ENCODE measurements at regions not wholly inside any gene's neighbourhood (a gene's known extent, or its start where the extent isn't known, plus 50 kb on each side); places are given as distances from the start of the nearest gene placed in this dataset.
"Not testable (repeated sequence)": the region's sequence is repeated elsewhere in the genome, so short reads cannot be mapped to it uniquely, and the experiment has no call there.

DNA sequence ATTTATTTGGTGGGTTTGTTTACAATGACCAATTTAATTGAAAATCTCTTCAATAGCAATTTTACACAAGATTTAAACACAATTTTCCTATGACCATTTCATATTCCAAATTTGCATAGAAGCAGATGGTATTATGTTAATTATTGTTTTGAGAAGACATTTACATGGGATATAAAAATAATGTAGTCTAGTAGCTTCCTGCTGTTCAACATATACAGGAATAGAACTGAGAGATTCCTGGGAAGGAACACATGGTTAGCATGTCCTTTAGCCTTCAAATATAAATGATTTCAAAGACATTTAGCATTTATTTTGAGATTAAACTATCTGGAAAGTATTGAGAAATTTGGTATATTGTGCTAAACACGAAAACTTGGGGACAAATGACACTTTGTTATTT is 129.6 kb downstream of the KCNE4 start:
- no peak for DNase-seq

DNA sequence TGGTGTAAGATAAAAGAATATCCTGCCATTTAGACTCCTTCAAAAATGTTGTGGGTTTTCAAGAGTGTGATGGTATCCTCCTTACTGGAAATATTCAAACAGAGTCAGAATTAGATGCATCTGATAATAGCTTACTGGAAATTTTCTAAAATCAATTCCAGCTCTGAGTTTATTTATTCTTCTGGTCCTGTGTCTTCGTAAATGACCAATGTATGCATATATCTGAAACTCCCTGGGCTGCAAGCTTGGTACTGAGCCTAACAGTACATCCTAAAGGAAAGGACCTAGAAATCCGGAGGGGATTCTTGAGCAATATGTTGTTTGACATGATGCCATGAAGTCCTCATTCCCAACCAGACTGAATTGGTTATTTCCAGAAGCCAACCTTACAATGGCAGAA is 130.4 kb downstream of the KCNE4 start:
- no peak for DNase-seq

DNA sequence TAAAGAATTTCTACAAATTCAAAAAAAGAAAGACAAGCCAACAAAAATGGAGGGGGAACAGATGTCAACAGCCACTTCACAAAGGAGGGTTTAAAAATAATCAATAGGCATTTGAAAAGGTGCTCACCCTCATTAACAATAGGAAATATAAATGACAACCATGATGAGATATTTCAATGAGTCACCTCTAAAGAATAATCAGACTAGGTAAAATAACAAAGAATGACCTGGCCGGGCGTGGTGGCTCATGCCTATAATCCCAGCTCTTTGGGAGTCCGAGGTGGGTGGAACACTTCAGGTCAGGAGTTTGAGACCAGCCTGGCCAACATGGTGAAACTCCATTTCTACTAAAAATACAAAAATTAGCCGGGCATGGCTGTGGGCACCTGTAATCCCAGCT is 133.6 kb downstream of the KCNE4 start:
- no peak for DNase-seq

DNA sequence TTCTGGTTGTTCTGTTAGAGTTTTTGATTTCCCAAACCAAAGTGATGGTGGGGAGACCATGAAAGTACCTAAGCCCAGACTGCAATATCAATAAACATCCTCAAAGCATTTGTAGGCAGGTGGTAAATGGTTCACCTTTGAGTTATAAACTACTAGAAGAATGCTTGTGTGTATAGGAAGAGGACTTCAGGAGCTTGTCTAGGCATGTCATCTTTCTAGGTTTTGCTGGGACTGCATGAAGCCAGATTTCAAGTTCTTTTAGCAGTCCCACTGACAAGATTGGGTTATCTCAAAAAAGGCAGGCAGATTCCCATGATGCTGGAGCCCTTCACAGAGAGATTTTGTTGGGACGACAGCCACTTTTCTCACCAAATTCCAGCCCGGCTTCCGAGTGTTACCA is 135.3 kb downstream of the KCNE4 start:
- no peak for DNase-seq

DNA sequence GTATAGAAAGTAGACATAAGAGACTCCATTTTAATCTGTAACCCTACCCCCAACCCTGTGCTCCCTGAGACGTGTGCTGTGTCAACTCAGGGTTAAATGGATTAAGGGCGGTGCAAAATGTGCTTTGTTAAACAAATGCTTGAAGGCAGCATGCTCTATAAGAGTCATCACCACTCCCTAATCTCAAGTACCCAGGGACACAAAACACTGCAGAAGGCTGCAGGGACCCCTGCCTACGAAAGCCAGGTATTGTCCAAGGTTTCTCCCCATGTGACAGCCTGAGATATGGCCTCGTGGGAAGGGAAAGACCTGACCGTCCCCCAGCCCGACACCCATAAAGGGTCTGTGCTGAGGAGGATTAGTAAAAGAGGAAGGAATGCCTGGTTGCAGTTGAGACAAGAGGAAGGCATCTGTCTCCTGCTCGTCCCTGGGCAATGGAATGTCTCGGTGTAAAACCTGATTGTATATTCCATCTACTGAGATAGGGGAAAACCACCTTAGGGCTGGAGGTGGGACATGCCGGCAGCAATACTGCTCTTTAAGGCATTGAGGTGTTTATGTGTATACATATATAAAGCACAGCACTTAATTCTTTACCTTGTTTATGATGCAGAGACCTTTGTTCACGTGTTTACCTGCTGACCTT is 138.7 kb downstream of the KCNE4 start:
- not testable (repeated sequence) for DNase-seq

DNA sequence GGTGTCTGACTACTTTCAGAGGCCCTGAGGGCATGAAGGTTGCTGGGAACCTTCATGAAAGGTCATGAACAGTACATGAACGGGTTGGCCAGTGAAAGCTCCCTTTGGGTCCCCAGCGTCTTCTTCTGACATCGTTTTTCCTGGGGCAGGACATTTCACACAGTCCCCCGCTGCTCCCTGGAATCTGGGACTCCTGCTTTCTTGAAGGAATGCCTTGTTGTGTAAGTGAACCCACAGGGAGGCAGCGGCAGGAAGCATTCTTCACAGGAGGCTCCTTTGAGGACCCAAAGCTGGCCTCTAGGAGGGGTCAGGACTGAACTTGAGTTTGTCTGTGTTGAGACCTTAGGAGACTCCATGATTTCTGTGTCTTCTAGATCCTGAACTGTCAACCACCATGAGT is 144.3 kb downstream of the KCNE4 start:
- DNase-seq: no peak

DNA sequence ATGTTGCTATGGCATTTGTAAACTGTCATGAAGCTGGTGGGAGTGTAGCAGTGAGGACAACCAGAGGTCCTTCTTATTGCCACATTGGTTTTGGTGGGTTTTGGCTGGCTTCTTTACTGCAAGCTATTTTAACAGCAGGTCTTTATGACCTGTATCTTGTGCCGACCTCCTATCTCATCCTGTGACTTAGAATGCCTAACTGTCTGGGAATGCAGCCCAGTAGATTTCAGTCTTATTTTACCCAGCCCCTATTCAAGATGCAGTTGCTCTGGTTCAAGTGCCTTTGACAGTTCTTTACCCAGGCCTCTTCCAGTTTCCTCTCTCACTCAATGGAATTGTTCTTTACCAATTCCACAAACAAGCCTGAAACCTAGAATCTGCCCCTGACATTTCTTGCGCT is 145.1 kb downstream of the KCNE4 start:
- no peak for DNase-seq

DNA sequence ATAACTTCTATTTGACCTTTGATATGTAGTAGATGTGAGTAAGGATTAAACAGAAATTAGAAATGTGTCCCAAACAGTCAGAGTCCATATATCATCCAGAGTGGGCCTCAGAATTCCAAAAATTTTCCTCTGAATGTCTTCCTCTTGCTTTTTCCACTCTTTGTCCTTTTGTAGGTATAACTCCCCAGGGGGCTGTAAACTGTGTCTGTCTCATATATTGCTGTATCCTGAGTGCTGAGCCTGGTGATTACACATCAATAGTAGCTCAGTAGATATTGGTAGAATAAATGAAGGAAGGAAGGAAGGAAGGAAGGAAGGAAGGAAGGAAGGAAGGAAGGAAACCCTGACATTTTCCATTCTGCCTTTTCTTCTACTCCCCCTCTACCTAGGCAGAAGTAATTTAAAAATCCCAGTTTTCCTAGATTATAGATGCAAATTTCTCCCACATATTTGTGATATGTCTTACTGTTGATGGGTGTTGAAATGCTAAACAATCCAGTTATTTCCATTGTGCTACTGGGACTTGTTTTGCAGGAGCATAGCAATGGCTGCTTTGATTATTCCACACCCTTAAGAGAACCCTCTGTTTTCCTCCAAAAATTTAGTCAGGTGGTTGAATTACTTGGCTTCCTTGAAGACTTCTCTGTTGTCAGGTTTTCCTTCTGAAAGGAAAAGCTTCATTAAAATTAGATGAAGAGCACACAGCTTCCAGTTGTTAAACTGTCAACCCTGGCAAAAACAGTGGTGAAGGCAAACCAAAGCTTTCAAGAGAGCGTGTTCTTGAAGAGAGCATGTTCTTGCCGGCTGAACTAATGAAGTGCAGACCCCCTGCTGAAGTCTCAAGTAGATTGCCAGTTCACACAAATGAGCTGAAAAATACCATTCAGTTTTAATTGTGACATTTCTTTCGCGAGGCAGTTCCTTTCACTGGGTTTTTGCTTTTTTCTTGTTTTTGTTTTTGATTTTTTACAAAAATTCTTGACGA is 147.8 kb downstream of the KCNE4 start:
- DNase-seq: no peak

DNA sequence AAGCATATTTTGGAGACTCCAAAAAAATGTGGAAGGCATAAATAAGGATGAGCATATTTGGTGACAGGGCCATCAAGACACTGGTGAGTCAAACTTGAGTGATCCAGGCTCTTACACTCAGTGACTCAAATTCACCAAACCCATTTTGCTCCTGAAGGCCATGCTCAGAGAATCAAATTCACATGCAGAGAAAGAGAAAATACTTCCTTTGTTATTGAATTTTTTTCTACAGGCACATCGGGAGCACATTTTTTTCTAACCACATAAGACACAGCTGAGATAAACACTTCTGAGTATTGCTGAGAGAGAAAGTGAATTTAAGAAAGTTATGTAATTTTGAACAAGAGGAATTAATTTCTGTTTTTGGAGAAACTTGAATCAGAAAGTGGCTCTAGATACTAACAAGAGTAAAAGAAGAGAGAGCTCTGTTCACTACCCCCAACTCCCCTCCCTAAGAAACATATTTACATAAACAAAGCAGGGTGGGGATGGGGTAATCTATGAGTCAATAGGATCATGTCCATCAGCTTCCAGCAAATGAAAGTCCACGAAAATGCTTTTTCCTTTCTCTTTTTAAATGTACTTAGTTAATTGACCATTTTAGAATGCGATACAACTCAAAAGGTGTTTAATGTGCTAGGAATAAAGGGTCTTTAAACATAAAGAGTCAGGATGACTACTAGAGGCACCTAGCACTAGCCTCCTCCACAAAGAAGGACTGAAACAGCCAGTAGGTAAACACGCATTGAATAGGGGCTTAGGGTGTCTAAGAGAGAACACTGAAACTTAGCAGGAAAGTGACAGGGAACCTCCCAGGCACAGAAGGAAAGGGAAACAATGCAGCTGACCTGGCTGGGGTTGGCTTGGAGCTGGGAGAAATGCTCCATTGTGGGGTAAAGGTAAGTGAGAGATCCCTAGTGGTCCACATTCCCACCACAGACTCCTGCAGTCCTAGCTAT is 152.3 kb downstream of the KCNE4 start:
- DNase-seq: no peak

DNA sequence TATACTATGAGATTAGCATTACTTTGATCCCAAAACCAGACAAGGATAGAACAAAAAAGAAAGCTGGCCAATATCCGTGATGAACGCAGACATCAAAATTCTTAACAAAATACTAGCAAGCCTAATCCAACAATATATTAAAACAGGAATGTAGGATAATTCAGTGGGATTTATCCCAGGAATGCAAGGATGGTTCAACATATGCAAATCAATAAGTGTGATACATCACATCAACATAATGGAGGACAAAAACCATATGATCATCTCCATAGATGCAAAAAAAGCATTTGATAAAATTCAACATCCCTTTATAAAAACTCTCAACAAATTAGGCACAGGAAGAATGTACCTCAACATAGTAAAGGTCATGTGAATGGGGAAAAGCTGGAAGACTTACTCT is 158.5 kb downstream of the KCNE4 start:
- DNase-seq: no peak

DNA sequence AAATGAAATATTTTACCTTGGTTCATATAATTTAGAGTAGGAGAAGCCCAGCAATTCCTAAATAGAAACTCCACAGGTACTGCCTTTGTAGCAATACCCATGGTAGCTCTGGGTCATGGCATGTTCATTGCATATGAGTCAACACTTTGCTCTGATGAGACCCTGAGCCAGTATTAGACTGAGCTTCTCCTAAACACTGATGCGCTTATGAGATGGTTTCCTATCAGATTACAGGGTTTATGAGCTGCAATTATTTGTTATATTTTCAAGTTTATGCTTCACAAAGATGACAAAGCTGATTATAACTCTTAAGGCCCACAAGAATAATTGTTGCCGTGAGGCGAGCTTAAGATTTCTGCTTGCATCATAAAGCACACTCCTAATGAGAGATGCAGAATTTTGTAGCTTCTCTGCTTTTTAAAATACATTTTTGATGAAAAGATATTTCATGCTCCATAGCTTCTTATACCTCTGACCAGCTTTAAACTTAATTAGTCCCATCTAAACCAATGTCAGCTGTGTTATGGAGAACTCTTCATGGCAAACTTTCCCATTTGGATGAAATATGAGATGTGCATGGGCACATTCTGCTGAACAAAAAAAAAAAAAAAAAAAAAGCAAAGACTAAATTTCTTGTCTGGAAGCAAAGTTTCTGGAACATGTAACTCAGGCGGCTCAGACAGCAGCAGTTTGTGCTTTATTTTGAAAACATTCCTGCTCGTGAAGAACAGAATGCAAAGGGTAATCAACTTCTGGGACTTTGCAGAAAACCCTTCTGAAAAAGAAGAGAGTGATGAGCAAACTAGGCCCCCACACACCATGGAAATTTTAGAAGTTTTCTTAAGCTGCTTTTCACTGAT is 162.6 kb downstream of the KCNE4 start:
- no peak for DNase-seq

DNA sequence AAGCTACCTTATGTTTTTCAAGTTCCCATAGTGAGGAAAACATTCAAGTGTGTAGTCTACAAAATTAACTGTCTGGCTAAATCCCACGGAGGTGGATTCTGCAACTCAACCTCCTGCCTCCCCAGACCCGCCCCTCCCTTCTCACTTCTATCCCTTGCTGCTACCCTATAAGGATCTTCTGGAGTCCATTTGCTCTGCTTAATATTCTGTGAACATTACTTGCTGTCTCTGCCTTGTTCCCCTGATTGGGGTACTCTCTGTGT is 163.2 kb downstream of the KCNE4 start:
- no peak for DNase-seq

DNA sequence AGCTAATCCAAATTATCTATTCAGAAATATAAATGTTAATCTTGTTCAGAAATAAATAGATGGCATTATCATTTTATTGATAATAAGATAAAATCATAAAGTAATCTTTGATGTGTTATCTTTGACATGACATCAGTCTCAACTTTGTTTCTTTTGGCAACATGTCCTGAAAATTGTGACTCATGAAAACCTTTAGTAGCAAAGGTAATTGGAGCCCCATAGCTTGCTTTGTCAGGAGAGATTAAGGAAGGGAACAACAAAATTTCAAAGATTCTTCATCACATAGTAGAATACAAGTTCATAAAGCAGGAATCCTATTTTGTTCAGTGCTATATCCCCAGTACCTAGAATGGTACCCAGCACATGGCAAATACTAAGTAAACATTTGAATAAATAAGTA is 165.4 kb downstream of the KCNE4 start:
- DNase-seq: no peak

DNA sequence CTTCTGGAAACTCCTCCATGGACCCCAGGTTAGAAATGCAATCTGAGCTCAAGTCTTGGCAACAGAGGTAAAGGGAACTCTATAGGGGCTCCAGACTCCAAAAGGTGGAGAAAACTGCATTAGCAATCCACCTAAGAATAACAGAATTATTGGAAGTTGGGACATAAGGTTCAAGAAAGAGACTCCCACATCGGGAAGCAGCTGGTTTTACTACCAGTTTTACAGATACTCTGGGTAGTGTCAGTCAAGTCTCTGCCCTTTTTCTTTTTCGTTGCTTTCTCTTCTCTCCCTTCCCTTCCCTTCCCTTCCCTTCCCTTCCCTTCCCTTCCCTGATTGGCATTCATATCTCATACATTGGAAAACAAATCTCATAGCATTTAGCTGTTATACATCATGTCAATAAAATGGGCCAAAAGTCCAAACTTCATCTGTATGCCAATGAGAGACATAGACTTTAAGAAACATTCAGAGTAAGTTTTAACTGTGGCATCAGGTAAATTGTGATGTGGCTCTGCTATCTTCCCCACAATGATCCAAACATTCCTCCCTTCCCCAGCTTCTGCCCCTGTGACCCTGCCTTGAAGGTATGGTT is 166.7 kb downstream of the KCNE4 start:
- no peak for DNase-seq

DNA sequence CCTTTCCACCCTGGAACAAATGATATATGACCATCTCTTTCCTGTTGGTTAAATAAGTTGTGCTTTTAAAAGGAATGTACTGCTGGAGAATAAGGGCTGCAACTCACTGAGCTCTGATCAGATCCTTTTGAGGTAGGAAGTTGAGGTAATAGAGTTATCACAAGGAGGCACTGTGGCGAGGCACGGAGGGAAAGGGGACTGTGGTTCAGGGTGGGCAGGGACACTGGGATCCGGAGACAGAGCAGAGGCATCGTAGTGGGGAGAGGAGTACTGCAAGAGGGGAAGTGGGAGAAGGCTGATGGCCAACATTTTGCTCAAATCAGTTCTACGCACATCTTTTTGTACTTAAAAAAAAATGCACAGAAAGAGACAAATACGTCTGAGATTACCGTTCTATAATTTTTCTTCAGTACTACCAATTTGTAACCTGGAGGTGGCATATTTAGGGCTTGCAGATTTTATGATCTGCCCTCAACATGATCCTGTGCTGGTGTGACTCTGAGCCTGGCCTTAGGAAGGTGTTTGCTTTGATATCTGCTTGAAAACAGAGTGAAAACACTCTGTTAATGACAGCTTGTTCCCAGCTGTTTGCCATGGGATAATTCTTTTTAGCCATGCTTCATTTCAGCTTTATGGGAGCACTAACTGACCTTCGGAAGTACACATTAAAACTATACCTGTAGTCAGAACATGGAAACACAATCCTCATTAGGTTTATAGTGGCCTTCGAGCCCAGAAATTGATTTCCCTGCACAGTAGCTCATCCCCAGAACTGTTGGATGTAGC is 168.1 kb downstream of the KCNE4 start:
- DNase-seq: no peak

DNA sequence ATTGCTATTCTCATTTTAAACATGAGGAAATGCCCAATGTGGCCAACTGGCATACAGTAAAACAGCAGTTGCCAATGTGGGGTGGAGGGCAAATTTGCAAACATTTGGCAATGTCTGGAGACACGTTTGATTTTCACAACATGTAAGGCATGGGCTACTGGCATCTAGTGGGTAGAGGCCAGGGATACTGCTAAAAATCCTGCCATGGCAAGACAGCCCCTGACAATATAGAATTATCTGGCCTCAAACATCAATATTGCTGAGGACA is 168.6 kb downstream of the KCNE4 start:
- DNase-seq: no peak

DNA sequence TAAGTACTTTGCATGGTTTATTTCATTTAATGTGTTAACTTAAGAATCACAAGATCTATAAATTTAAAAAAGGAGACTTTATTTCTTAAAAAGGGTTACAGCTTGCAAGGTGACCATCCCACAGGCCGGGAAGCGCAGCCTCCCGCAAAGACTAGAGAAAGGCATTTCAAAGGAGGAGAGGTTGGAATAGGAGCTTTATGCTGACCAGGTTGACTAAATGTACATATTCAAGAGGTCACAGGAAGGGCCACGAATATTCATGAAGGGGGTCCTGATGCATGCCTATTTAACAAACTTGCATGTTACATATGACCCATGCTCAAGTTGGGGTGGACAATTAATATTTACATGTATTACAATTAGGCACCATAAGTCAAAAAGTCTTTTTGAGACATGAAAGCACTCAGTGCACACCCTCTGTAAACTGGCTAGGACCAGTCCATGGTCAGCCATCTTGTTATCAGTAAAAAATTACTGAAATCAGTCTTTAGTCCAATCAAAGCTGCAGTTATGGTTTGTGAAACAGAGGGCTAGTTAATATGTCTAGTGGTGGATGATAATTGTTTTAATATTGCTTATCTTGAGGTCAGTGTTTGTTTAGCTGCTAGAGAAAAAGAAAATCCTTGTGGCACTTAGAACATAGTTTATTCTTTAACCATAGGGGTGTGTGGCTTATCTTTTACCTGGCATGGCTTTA is 169.3 kb downstream of the KCNE4 start:
- no peak for DNase-seq

DNA sequence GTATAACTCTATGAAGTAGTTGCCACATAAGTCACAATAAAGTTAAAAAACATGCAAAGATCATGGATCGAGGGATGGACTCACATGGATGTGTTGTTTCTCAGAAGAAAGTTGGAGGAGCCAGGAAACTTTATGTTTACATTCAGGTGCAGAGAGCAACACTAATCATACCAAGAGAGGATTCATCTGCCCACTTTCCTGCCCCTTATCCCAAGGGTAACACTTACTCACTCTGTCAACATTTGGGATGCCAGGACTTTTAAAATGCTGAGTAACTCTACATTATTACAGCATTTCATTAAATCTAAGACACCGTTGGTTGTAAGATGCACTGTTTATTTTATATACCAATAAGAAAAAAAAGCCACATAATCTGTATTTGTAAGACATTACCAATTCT is 170.4 kb downstream of the KCNE4 start:
- no peak for DNase-seq

DNA sequence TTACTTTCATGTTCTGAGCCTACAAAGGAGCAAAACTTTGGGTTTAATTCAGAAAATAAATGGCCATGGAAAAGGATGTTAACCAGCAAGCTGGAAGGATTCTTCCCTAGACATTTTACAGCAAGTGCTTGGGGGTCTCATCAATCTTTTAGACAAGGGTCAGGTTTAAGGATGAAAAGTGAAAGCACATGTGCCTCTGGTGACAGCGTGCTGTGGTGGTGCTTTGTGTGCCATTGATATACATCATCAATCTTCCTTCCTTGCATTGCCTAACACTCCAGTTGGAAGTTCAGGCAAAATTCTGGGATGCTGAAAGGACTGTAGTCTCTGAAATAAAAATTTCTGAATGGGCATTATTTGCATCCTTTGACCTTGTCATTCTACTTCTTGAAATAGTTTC is 171.2 kb downstream of the KCNE4 start:
- no peak for DNase-seq

DNA sequence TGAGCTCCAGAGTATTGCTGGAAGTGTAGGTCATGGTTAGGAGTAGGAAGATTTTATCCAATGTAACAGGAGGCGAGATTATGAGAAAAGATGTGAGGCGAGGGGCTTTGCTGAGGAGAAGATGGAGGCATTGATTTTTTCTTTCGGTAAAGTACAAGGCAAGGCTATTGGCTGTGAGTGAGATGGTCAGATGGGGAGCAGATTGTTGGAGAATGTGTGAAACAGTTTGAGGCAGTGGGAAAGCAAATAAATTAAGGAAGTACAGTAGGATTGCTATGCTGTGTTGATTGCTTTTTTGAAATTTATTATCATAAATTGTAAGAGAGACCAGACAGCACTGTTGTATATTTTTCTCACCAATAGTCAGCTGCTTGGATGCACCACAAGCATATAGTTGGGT is 173.3 kb downstream of the KCNE4 start:
- DNase-seq: no peak

DNA sequence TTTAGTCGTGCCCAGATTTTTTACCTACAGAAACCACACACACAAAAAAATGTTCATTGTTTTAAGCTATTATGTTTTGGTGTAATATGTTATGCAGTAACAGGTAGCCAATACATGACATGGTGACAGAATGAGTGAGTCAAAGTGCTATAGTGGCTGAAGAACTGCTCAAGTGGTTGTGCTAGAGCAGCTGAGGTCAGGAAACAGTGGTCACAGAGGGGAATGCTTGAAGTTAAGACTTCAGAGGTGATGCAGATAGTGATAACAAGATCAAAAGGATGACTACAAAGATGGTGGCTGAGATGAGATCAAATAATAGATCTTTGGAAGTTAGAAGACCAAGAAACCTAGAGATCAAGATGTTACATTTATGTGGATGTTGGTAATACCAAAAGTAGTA is 174.3 kb downstream of the KCNE4 start:
- no peak for DNase-seq
